Cardiac fibroblast (primary cell): ENCODE measurements at regions not wholly inside any gene's neighbourhood (a gene's known extent, or its start where the extent isn't known, plus 50 kb on each side); places are given as distances from the start of the nearest gene placed in this dataset.

Experiments used
- DNase-seq, 2 donors: peaks; one replicate each; pipeline versions ENCODE4 v3.0.0 to v3.0.0-alpha.2; 2010; ENCODE audit warnings: low read depth in 2 of 2
- H3K4me3 ChIP-seq, 2 donors: replicated peaks in 1 of 2; 1 replicate in 1 of 2; 2 replicates in 1 of 2; pipeline ENCODE4 v1.5.1; 2011; ENCODE audit warnings: low read depth in 2 of 2, low read length in 2 of 2, mild to moderate bottlenecking in 2 of 2, moderate library complexity in 1 of 2
- CTCF ChIP-seq: IDR thresholded peaks from one replicate; pipeline ENCODE4 v1.5.1; 2011; ENCODE audit warnings: low read depth, mild to moderate bottlenecking, low read length, inconsistent platforms

- no peak for TF ChIP-seq CTCF
- no peak overlapping the region for H3K4me3 ChIP-seq
- no peak for DNase-seq
Measured at GRCh38 chr6:2361195-2361594, 115.8 kb upstream of the GMDS start.

- H3K4me3 ChIP-seq = no peak overlapping the region
- no peak for DNase-seq
- no peak for TF ChIP-seq CTCF
Measured at GRCh38 chr6:2360716-2361115, 115.3 kb upstream of the GMDS start.

GRCh38 chr6:2360126-2360525 lies 114.7 kb upstream of the GMDS start:
- no peak for TF ChIP-seq CTCF
- H3K4me3 ChIP-seq = no peak overlapping the region
- no peak for DNase-seq

GRCh38 chr6:2355150-2355549 lies 109.7 kb upstream of the GMDS start:
- TF ChIP-seq CTCF = no peak
- peak in 1 of 2 donors; percentile 18 for DNase-seq
- H3K4me3 ChIP-seq = no peak overlapping the region

- H3K4me3 ChIP-seq = no peak overlapping the region
- DNase-seq = no peak
- TF ChIP-seq CTCF = no peak
Measured at GRCh38 chr6:2354138-2354491, 108.7 kb upstream of the GMDS start.

GRCh38 chr6:2353412-2354137 lies 108.2 kb upstream of the GMDS start:
- TF ChIP-seq CTCF = peak; percentile 74

More at GRCh38 chr6:2353412-2354137, 108.2 kb upstream of the GMDS start:
- no peak overlapping the region for H3K4me3 ChIP-seq
- peak; percentile 89 to 90 for DNase-seq
